ENCODE measurements at regions not wholly inside any gene's neighbourhood (a gene's known extent, or its start where the extent isn't known, plus 50 kb on each side); places are given as distances from the start of the nearest gene placed in this dataset.

- Mint-ChIP-seq H3K4me3 (no peak overlapping the region), H3K9me3 (ENCODE audit: low read depth) (no peaks in the 10 kb centered on the region), H3K27me3 (no peaks in the 10 kb centered on the region), H3K36me3 (no peaks in the 10 kb centered on the region), H3K27ac (no peak overlapping the region), H3K4me1 (ENCODE audit: low read depth) (no peaks in the 10 kb centered on the region)
Measured at GRCh38 chr13:79812070-79812850, 331.3 kb downstream of the NDFIP2 start.

GRCh38 chr13:79811170-79811569, 330.2 kb downstream of the NDFIP2 start:
- H3K4me3 Mint-ChIP-seq = no peak overlapping the region
- no peaks in the 10 kb centered on the region for H3K27me3 Mint-ChIP-seq
- H3K9me3 Mint-ChIP-seq (ENCODE audit: low read depth) = no peaks in the 10 kb centered on the region
- H3K27ac Mint-ChIP-seq = no peak overlapping the region
- no peaks in the 10 kb centered on the region for H3K4me1 Mint-ChIP-seq (ENCODE audit: low read depth)
- H3K36me3 Mint-ChIP-seq = no peaks in the 10 kb centered on the region

GRCh38 chr13:79810669-79811068, 329.7 kb downstream of the NDFIP2 start:
- H3K27me3 Mint-ChIP-seq = no peaks in the 10 kb centered on the region
- no peak overlapping the region for H3K27ac Mint-ChIP-seq
- H3K36me3 Mint-ChIP-seq = no peaks in the 10 kb centered on the region
- no peaks in the 10 kb centered on the region for H3K9me3 Mint-ChIP-seq (ENCODE audit: low read depth)
- no peaks in the 10 kb centered on the region for H3K4me1 Mint-ChIP-seq (ENCODE audit: low read depth)
- no peak overlapping the region for H3K4me3 Mint-ChIP-seq

- Mint-ChIP-seq H3K4me1 (ENCODE audit: low read depth) (no peaks in the 10 kb centered on the region), H3K4me3 (no peak overlapping the region), H3K27ac (no peak overlapping the region), H3K36me3 (no peaks in the 10 kb centered on the region), H3K9me3 (ENCODE audit: low read depth) (no peaks in the 10 kb centered on the region), H3K27me3 (no peaks in the 10 kb centered on the region)
Measured at GRCh38 chr13:79810018-79810417, 329.1 kb downstream of the NDFIP2 start.

GRCh38 chr13:79808475-79808874, 327.5 kb downstream of the NDFIP2 start:
- Mint-ChIP-seq H3K27me3 (no peaks in the 10 kb centered on the region), H3K36me3 (no peaks in the 10 kb centered on the region), H3K9me3 (ENCODE audit: low read depth) (no peaks in the 10 kb centered on the region), H3K4me1 (ENCODE audit: low read depth) (no peaks in the 10 kb centered on the region), H3K4me3 (no peak overlapping the region), H3K27ac (no peak overlapping the region)

GRCh38 chr13:79807554-79807953, 326.6 kb downstream of the NDFIP2 start:
- H3K27me3 Mint-ChIP-seq = no peaks in the 10 kb centered on the region
- no peaks in the 10 kb centered on the region for H3K4me1 Mint-ChIP-seq (ENCODE audit: low read depth)
- no peak overlapping the region for H3K27ac Mint-ChIP-seq
- no peaks in the 10 kb centered on the region for H3K36me3 Mint-ChIP-seq
- H3K4me3 Mint-ChIP-seq = no peak overlapping the region
- H3K9me3 Mint-ChIP-seq (ENCODE audit: low read depth) = no peaks in the 10 kb centered on the region

- no peak overlapping the region for H3K27ac Mint-ChIP-seq
Measured at GRCh38 chr13:79806821-79807220, 325.9 kb downstream of the NDFIP2 start.

GRCh38 chr13:79805317-79805716, 324.4 kb downstream of the NDFIP2 start:
- no peaks in the 10 kb centered on the region for H3K27me3 Mint-ChIP-seq
- H3K9me3 Mint-ChIP-seq (ENCODE audit: low read depth) = no peaks in the 10 kb centered on the region
- H3K27ac Mint-ChIP-seq = no peak overlapping the region
- no peaks in the 10 kb centered on the region for H3K4me1 Mint-ChIP-seq (ENCODE audit: low read depth)
- H3K36me3 Mint-ChIP-seq = no peaks in the 10 kb centered on the region
- H3K4me3 Mint-ChIP-seq = no peak overlapping the region

More at GRCh38 chr13:79806821-79807220, 325.9 kb downstream of the NDFIP2 start:
- H3K27me3 Mint-ChIP-seq = no peaks in the 10 kb centered on the region
- no peak overlapping the region for H3K4me3 Mint-ChIP-seq
- no peaks in the 10 kb centered on the region for H3K4me1 Mint-ChIP-seq (ENCODE audit: low read depth)
- H3K36me3 Mint-ChIP-seq = no peaks in the 10 kb centered on the region
- no peaks in the 10 kb centered on the region for H3K9me3 Mint-ChIP-seq (ENCODE audit: low read depth)

GRCh38 chr13:79803989-79804388, 323.0 kb downstream of the NDFIP2 start:
- Mint-ChIP-seq H3K9me3 (ENCODE audit: low read depth) (no peaks in the 10 kb centered on the region), H3K27ac (no peak overlapping the region), H3K36me3 (no peaks in the 10 kb centered on the region), H3K4me3 (no peak overlapping the region), H3K27me3 (no peaks in the 10 kb centered on the region), H3K4me1 (ENCODE audit: low read depth) (no peaks in the 10 kb centered on the region)

- Mint-ChIP-seq H3K36me3 (no peaks in the 10 kb centered on the region), H3K27ac (no peak overlapping the region), H3K9me3 (ENCODE audit: low read depth) (no peaks in the 10 kb centered on the region), H3K27me3 (no peaks in the 10 kb centered on the region), H3K4me1 (ENCODE audit: low read depth) (no peaks in the 10 kb centered on the region), H3K4me3 (no peak overlapping the region)
Measured at GRCh38 chr13:79803296-79803695, 322.3 kb downstream of the NDFIP2 start.

GRCh38 chr13:79802389-79803085, 321.6 kb downstream of the NDFIP2 start:
- H3K9me3 Mint-ChIP-seq (ENCODE audit: low read depth) = no peaks in the 10 kb centered on the region
- no peak overlapping the region for H3K4me3 Mint-ChIP-seq
- H3K4me1 Mint-ChIP-seq (ENCODE audit: low read depth) = no peaks in the 10 kb centered on the region
- no peak overlapping the region for H3K27ac Mint-ChIP-seq
- H3K36me3 Mint-ChIP-seq = no peaks in the 10 kb centered on the region
- H3K27me3 Mint-ChIP-seq = no peaks in the 10 kb centered on the region

GRCh38 chr13:79799059-79799867, 318.3 kb downstream of the NDFIP2 start:
- Mint-ChIP-seq H3K27ac (no peak overlapping the region), H3K36me3 (no peaks in the 10 kb centered on the region), H3K9me3 (ENCODE audit: low read depth) (no peaks in the 10 kb centered on the region), H3K4me3 (no peak overlapping the region), H3K4me1 (ENCODE audit: low read depth) (no peaks in the 10 kb centered on the region), H3K27me3 (no peaks in the 10 kb centered on the region)

GRCh38 chr13:79796136-79796535, 315.2 kb downstream of the NDFIP2 start:
- Mint-ChIP-seq H3K4me3 (no peak overlapping the region), H3K9me3 (ENCODE audit: low read depth) (no peaks in the 10 kb centered on the region), H3K36me3 (no peaks in the 10 kb centered on the region), H3K27me3 (no peaks in the 10 kb centered on the region), H3K4me1 (ENCODE audit: low read depth) (no peaks in the 10 kb centered on the region), H3K27ac (no peak overlapping the region)

- Mint-ChIP-seq H3K36me3 (no peaks in the 10 kb centered on the region), H3K27ac (no peak overlapping the region), H3K4me1 (ENCODE audit: low read depth) (no peaks in the 10 kb centered on the region), H3K27me3 (no peaks in the 10 kb centered on the region), H3K9me3 (ENCODE audit: low read depth) (no peaks in the 10 kb centered on the region), H3K4me3 (no peak overlapping the region)
Measured at GRCh38 chr13:79794931-79795330, 314.0 kb downstream of the NDFIP2 start.

GRCh38 chr13:79792716-79793115, 311.8 kb downstream of the NDFIP2 start:
- no peaks in the 10 kb centered on the region for H3K27me3 Mint-ChIP-seq
- no peaks in the 10 kb centered on the region for H3K4me1 Mint-ChIP-seq (ENCODE audit: low read depth)
- no peak overlapping the region for H3K27ac Mint-ChIP-seq
- no peak overlapping the region for H3K4me3 Mint-ChIP-seq
- no peaks in the 10 kb centered on the region for H3K36me3 Mint-ChIP-seq
- H3K9me3 Mint-ChIP-seq (ENCODE audit: low read depth) = no peaks in the 10 kb centered on the region

Data from activated naive CD8-positive, alpha-beta T cell (primary cell).